Activated T-cell treated with anti-CD3 and anti-CD28 coated beads, Interleukin-2, amount 50 U/mL, for 4 hours (primary cell): ENCODE measurements at regions not wholly inside any gene's neighbourhood (a gene's known extent, or its start where the extent isn't known, plus 50 kb on each side); places are given as distances from the start of the nearest gene placed in this dataset.
"Not testable (repeated sequence)": the region's sequence is repeated elsewhere in the genome, so short reads cannot be mapped to it uniquely, and the experiment has no call there.

Source experiments
- ATAC-seq, 2 donors: fragments of 200-7000 bp; cut with Tn5 transposase; one replicate each; pipeline ENCODE4 v1.10.0; 2021
- DNase-seq: peaks from one replicate; pipeline ENCODE4 v3.0.0-alpha.2; 2020
- H3K27me3 Mint-ChIP-seq: one replicate; pipeline ENCODE4 v1.8.0; 2021; ENCODE audit warnings: low read depth, mixed read lengths
- H3K36me3 Mint-ChIP-seq: one replicate; pipeline ENCODE4 v1.8.0; 2022; ENCODE audit warnings: mixed read lengths; ENCODE audit not compliant: insufficient read depth
- H3K4me1 Mint-ChIP-seq: one replicate; pipeline ENCODE4 v1.8.0; 2021; ENCODE audit warnings: low read depth, mixed read lengths
- H3K4me3 Mint-ChIP-seq: one replicate; pipeline ENCODE4 v1.8.0; 2021; ENCODE audit warnings: mild to moderate bottlenecking, moderate library complexity, mixed read lengths
- H3K9me3 Mint-ChIP-seq: one replicate; pipeline ENCODE4 v1.8.0; 2021; ENCODE audit warnings: mixed read lengths

GRCh38 chrY:19570999-19571398, 173.5 kb downstream of the KDM5D start:
- Mint-ChIP-seq H3K27me3 (no peaks in the 10 kb centered on the region), H3K4me1 (peaks cover 49% of the 10 kb centered on the region), H3K36me3 (peaks cover 4% of the 10 kb centered on the region), H3K4me3 (peak overlapping the region; percentile 58), H3K9me3 (no peaks in the 10 kb centered on the region)
- ATAC-seq: no peak
- DNase-seq: no peak

GRCh38 chrY:19567943-19568342, 176.6 kb downstream of the KDM5D start:
- Mint-ChIP-seq H3K4me3 (peak overlapping the region; percentile 97), H3K27me3 (no peaks in the 10 kb centered on the region), H3K4me1 (peaks cover 32% of the 10 kb centered on the region), H3K36me3 (peaks cover 3% of the 10 kb centered on the region), H3K9me3 (no peaks in the 10 kb centered on the region)
- DNase-seq (no peak), ATAC-seq (no peak)

DNA sequence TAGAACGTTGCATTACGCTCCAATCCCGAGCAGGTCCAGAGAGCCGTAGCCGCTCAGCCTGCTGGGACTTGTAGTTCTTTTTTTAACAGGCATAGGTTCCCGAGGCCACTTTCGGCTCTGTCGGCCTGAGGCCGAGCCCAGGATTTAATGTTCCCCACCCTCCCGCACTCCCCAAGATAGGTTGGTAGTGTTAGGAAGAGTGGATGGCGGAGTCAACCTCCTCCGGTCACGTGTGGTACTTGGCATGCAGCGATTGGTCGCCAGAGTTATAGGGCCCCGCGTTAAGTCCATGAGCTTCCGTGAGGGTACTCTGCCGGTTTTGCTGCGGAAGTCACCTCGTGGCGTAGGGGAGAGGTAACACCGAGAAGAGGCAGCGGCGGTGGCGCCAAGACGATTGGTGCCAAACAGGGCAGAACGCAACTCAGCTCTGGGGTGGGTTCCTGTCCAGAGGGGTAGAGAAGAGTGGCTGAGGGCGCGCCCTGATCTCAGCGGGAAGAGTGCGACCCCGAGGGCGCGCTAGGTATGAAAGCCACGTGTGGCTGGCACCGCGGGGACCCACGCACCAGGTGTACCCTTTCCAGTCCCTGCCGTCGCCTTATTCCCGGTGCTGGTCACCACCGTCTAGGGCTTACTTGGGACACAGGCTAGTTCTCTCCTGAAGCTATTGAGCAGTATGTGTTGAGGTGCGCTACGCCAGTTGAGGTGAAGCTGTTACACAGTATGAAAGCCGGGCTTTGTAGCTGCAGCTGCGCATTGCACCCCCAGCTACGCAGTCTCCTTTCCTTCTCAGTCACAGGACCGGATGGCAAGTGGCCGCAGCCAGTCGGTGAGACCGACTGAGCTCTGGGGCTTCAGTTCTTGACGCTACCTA, 177.2 kb downstream of the KDM5D start:
- Mint-ChIP-seq H3K4me3 (peak overlapping the region; percentile 97), H3K27me3 (no peaks in the 10 kb centered on the region), H3K36me3 (no peaks in the 10 kb centered on the region), H3K4me1 (peaks cover 29% of the 10 kb centered on the region), H3K9me3 (no peaks in the 10 kb centered on the region)
- ATAC-seq (peak in 1 of 2 donors; percentile 92), DNase-seq (no peak)

GRCh38 chrY:19559161-19559560, 185.4 kb downstream of the KDM5D start:
- ATAC-seq: no peak
- Mint-ChIP-seq H3K27me3 (no peaks in the 10 kb centered on the region), H3K36me3 (no peaks in the 10 kb centered on the region), H3K4me3 (no peak overlapping the region), H3K9me3 (no peaks in the 10 kb centered on the region), H3K4me1 (no peaks in the 10 kb centered on the region)
- DNase-seq: no peak

DNA sequence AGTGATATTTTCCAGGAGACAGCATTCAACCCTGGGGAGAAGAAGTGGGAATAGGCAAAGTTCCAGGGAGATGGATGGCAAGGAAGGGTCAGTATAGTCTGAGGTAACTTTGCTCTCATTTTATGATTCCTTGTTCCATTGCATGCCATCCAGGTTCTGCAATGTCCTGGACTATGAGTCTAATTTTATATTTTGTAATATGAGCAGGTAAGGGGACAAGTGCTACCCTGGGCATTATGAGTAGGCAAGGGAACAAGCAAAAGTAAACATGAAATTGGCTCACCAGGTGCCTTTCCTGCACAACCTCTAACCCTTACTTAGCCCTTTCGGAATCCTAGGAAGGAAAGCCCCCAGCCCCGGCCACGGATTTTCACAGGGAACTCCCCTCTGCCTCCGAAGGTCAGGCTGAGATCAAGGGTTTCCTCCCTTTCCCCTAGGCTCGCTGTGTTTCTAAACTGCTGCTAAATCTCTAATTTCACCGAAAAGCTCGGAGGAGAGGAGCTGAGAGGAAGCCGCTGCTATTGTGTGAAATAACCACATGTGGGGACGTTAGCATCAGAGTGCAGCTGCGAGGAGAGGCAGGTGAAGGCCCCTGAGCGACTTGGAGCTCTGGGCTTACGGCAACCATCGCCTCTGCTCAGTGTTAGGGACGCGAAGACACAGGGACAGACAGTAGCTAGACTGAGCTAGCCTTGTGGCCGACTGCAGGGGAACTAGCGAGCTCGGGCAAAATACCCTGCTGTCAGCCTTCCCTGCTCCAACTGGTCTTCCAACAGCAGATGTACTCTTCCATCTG, 194.7 kb downstream of the KDM5D start:
- H3K9me3 Mint-ChIP-seq: no peaks in the 10 kb centered on the region
- H3K4me3 Mint-ChIP-seq: no peak overlapping the region
- H3K36me3 Mint-ChIP-seq: no peaks in the 10 kb centered on the region
- no peaks in the 10 kb centered on the region for H3K4me1 Mint-ChIP-seq
- DNase-seq: no peak
- no peak for ATAC-seq
- peaks cover 4% of the 10 kb centered on the region for H3K27me3 Mint-ChIP-seq

- Mint-ChIP-seq H3K27me3 (no peaks in the 10 kb centered on the region), H3K9me3 (no peaks in the 10 kb centered on the region), H3K36me3 (no peaks in the 10 kb centered on the region), H3K4me1 (no peaks in the 10 kb centered on the region), H3K4me3 (no peak overlapping the region)
- ATAC-seq (no peak), DNase-seq (no peak)
These were observed 202.8 kb downstream of the KDM5D start for GRCh38 chrY:19541475-19542306.

GRCh38 chrY:19535697-19536096, 208.8 kb downstream of the KDM5D start:
- not testable (repeated sequence) for H3K9me3 Mint-ChIP-seq, DNase-seq, H3K4me1 Mint-ChIP-seq, H3K27me3 Mint-ChIP-seq, H3K36me3 Mint-ChIP-seq, H3K4me3 Mint-ChIP-seq, ATAC-seq

- Mint-ChIP-seq H3K4me1 (peaks cover 8% of the 10 kb centered on the region), H3K36me3 (peaks cover 1% of the 10 kb centered on the region), H3K9me3 (peaks cover 4% of the 10 kb centered on the region), H3K4me3 (no peak overlapping the region), H3K27me3 (peaks cover 2% of the 10 kb centered on the region)
- ATAC-seq: no peak
- DNase-seq: no peak
These were observed 222.6 kb downstream of the KDM5D start for GRCh38 chrY:19521976-19522375.

DNA sequence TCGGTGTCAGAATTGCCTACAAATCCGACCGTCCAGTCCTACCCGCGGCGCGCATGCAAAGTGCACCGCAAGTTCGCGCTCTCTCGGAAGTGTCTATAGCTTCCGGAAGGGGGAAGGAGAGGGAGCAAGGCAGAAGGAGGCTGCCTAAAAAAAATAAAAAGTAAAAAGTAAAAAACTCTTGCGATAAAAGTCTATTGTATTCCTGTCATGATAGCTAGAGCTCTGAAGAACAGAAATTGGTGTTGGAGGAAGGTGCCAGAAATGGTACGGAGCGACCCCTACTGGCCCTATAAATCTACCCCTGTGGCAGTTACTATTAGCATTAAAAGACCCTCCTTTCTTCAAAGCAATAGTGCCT, 241.5 kb downstream of the KDM5D start:
- Mint-ChIP-seq H3K9me3 (no peaks in the 10 kb centered on the region), H3K4me1 (peaks cover 40% of the 10 kb centered on the region), H3K4me3 (peak overlapping the region; percentile 86)

GRCh38 chrY:19502169-19503091, 242.1 kb downstream of the KDM5D start:
- DNase-seq (no peak), ATAC-seq (peak in 1 of 2 donors; percentile 47)
- Mint-ChIP-seq H3K4me1 (peaks cover 45% of the 10 kb centered on the region), H3K36me3 (no peaks in the 10 kb centered on the region), H3K9me3 (no peaks in the 10 kb centered on the region), H3K27me3 (no peaks in the 10 kb centered on the region), H3K4me3 (peak overlapping the region; percentile 86)

More for the DNA sequence above, 241.5 kb downstream of the KDM5D start:
- peak in 1 of 2 donors; percentile 74 for ATAC-seq
- H3K36me3 Mint-ChIP-seq: no peaks in the 10 kb centered on the region
- H3K27me3 Mint-ChIP-seq: no peaks in the 10 kb centered on the region
- DNase-seq: no peak

DNA sequence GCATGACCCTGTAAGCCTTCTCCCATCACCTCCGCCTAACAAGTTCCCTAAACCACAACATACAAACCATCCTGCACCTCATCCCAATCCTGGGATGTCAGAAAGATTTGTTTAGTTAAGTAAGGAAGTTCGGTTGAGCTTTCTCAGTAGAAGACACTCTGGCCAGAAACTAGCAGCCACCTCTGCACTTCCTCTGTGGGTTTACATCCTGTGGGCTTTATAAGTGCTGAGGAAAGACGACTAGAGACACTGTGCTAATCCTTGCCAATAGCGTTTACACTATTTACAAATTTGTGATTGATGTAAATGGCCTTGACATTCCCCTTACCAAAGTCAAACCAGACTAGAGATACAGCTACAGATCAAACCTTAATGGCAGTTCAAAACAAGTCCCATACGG, 246.0 kb downstream of the KDM5D start:
- DNase-seq (no peak), ATAC-seq (no peak)

GRCh38 chrY:19487494-19487893, 257.0 kb downstream of the KDM5D start:
- no peak overlapping the region for H3K4me3 Mint-ChIP-seq
- peaks cover 2% of the 10 kb centered on the region for H3K4me1 Mint-ChIP-seq
- H3K27me3 Mint-ChIP-seq: no peaks in the 10 kb centered on the region
- peaks cover 9% of the 10 kb centered on the region for H3K9me3 Mint-ChIP-seq
- DNase-seq: no peak
- ATAC-seq: no peak
- H3K36me3 Mint-ChIP-seq: peaks cover 6% of the 10 kb centered on the region

More for the DNA sequence above, 246.0 kb downstream of the KDM5D start:
- Mint-ChIP-seq H3K4me3 (peak overlapping the region; percentile 46), H3K36me3 (no peaks in the 10 kb centered on the region), H3K27me3 (no peaks in the 10 kb centered on the region), H3K4me1 (peaks cover 54% of the 10 kb centered on the region), H3K9me3 (no peaks in the 10 kb centered on the region)

DNA sequence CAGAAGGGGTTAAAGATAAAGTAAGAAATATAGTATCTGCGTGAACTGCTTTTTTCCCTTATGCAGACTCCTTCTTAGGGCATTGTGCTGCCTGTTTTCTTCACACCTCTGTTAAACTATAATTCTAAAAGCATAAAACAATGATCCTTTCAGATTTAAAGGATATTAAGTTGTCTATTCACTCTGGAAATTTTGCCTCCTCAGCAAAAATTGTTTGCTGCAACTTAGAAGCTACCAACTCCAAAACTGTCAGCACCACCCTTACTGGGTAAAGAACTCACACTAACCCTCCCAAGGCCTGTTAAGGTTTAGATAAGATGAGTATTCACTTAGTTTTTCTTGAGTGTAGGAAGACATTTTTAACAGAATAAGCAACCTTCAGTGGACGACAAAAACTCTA, 259.5 kb downstream of the KDM5D start:
- Mint-ChIP-seq H3K4me1 (peaks cover 2% of the 10 kb centered on the region), H3K36me3 (peaks cover 8% of the 10 kb centered on the region), H3K9me3 (peaks cover 5% of the 10 kb centered on the region), H3K4me3 (no peak overlapping the region), H3K27me3 (no peaks in the 10 kb centered on the region)
- ATAC-seq (no peak), DNase-seq (no peak)
